GM19324 (cell line): ENCODE measurements at regions not wholly inside any gene's neighbourhood (a gene's known extent, or its start where the extent isn't known, plus 50 kb on each side); places are given as distances from the start of the nearest gene placed in this dataset.

Experiments used
- ATAC-seq: cut with Tn5 transposase; IDR thresholded peaks from one replicate; pipeline ENCODE4 v1.9.1; 2021; ENCODE audit warnings: mild to moderate bottlenecking, moderate library complexity; ENCODE audit not compliant: unreplicated experiment, low FRiP score

GRCh38 chr5:74149395-74149794 is 491.1 kb downstream of the ENC1 start:
- ATAC-seq = no peak

DNA sequence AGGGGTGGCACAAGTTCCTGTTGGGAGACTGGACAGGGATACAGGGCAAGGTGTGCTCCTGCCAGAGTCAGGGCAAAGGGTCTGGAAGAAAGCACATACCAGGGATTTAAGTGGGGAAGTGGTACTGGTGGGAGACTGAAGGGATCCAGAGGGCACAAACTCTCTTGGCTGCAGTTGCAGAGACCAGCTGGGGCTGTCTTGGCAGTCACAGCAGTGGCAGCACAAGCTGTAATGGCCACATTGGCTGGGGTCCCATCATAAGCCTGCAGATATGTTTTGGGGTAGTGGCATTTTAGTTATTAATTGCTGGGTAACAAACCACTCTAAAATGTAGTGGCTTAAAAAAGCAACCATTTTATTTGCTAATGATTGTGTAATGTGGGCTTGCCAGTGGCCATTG is 492.2 kb downstream of the ENC1 start:
- no peak for ATAC-seq

DNA sequence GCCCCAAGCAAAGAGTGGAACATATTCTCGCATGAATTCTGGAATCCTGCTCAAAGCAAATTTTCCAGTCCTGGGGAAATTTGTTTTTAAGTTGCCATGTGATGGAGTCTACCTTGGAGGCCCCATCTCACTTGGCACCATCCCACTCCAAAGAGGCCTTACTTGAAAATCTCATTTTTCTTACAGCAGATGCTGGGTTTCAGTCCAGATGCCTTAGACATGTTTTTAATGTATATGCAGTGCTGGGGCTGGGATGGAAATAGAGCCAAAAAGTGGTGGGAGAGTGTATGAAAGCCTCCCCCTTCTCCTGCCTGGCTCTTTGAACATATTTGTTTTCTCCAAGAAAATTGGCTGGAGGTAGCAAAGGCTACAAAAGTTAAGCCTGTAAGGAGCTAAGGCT is 493.7 kb downstream of the ENC1 start:
- ATAC-seq = no peak

DNA sequence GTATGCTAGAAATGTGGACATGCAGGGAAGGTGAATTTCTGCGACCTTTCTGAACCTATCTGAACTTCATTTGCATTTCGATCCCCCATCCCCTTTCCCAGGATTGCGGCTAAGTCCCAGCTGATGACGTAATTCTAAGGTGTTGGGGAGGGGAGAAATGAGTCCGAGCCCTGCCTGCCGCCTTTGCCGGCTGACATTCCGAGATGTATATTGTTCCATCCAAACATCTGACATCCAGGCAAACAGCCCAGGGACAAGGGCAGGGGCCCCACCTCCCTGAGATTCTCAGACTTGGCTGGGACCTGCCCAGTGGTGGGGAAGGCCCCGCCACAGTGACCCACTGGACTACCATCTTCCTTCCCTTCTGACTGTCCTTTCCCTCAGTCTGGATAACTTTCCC is 494.6 kb downstream of the ENC1 start:
- ATAC-seq = no peak

GRCh38 chr5:74143721-74144330 is 496.7 kb downstream of the ENC1 start:
- no peak for ATAC-seq

DNA sequence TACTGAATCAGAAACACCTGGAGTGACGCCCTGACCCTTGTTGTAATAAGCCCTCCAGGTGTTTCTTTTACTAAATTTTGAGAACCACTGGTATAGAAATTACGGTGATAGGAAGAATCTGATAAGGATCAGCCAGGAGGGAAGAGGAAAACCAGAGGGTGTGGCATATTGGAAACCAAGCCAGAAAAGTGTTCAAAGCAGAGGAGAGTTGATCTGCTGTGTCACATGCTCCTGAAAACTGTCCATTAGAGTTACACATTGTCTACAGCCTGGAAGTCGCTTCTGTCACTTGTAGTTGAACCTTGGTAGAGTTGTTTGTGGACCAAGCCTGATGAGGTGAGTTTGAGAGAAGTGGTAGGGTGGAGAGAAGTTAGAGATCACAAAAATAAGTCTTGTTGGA is 497.4 kb downstream of the ENC1 start:
- no peak for ATAC-seq

DNA sequence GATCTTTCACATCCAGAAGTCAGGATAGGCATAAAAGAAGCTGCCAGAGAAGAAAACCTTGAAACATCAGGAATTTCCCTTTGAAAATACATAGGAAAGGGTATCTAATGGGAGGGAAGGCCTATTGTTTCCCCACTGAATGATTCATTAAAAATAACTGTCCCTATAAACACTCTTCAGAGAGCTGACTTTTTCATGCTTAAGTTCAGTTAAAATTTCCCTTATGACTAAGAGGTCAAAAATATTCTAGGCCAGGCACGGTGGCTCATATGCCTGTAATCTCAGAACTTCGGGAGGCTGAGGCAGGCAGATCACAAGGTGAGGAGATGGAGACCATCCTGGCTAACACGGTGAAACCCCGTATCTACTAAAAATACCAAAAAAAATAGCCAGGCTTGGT is 499.5 kb downstream of the ENC1 start:
- ATAC-seq = no peak

GRCh38 chr5:74140409-74140808 is 500.1 kb downstream of the ENC1 start:
- ATAC-seq = no peak

- ATAC-seq = no peak
Observed at GRCh38 chr5:74139589-74139988, 500.9 kb downstream of the ENC1 start.

DNA sequence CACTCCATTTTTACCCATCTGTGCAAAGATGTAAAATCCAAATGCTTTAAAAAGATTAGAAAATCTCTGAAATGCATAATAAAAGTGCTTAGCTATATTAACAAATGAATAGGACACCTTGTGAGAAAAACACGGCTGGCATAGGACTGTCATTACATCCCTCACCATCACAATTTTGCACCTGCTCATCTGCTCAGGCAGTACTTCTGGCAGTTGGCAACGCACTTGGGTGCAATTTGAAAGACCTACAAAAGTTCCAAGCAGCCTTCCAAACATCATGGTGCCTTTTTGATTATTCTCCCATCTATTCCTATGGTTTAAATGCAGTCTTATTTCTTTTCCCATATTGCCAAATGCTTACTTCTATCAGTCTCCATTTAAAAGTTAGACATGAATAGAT is 501.8 kb downstream of the ENC1 start:
- ATAC-seq = no peak

- ATAC-seq = no peak
Observed at GRCh38 chr5:74136276-74136825, 504.2 kb downstream of the ENC1 start.

DNA sequence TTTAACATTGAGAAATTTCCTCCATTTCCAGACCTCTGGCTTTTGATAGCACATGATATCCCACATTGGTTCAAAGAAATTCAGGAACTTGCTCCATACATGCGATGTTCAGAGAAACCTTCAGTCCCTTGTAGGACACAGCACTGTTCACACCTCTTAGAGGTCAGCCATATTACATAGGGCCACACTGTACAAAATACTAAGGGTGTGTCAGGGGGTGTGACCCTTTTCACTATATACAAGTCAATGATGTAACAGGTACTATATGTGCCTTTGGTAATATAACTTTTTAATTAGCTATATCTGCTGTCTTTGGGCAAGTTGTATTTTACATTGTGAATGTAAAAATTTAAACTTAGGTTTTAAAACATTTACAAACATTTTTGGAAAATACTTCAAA is 505.5 kb downstream of the ENC1 start:
- ATAC-seq = no peak

DNA sequence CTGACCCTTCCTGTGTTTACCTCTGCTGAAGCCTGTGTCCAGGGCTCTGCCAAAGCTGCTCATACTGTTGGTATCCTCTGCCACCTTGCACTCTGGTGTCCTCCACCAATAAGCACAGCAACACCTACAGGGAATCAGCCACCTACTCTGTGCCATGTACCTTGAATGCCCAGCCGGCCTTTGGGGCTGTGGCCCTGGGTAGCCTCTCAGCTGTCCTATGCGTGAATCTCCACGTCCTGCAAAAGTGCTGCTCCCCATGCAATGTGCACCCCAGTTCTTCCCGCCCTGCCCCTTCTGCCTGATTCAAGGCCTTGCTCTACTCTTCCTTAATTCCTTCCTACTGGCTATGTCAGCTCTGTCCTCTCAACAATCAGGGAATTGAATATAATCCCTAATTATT is 506.5 kb downstream of the ARHGEF28 start:
- no peak for ATAC-seq

DNA sequence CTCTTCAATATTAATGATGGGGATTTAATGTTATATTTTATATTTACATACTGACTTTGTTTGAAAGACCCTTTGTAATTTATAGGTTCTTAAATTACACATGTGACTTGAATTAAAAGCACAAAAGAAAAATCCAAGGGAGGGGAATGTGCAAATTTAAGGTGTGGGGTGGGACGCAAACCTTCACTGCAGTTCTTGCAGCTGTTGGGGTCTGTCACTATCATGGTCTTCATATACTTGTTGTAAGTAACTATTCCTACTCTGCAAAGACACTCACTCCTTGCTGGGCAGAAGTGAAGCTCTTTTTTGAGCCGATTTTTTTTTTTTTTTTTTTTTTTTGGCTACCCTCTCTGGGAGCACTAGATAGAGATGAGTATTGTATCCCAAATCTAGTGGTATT is 505.3 kb downstream of the ARHGEF28 start:
- ATAC-seq = no peak

DNA sequence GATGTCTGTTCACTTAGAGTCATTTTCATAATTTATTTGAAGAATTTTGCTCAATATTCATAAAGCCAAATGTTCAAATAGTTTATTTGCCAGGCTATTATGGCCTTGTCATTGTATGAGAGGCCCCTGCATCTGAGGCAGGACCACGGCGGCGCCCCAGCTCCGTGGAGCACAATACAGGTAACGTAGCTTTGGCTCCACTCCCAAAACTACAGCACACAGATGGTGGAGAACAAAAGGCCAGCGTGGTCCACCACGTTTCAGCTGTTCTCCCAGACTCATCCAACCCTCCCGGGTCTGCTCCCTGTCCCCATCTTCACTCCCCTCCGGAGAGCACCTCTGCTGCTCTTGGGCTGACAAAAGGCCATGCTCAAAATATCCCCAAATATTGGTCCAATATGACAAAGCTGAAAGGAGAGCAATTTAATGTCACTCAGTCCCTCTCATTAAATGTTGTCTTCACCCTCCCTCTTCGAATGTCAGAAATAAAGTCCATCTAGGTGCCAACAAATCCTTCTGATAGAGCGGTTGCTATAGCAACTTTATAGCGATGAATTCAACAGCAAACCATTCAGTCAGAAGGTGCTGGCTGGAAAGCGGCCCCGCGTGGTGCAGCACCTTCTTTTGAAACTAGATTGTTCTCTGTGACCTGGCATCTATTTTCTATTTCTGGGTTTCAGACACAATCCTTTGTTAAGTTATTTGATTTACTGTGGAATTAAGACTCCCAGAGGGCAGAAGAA is 504.3 kb downstream of the ARHGEF28 start:
- ATAC-seq = no peak

- ATAC-seq = no peak
Observed at GRCh38 chr5:74127381-74128320, 501.7 kb downstream of the ARHGEF28 start.

- no peak for ATAC-seq
Observed at GRCh38 chr5:74126294-74126693, 500.3 kb downstream of the ARHGEF28 start.

DNA sequence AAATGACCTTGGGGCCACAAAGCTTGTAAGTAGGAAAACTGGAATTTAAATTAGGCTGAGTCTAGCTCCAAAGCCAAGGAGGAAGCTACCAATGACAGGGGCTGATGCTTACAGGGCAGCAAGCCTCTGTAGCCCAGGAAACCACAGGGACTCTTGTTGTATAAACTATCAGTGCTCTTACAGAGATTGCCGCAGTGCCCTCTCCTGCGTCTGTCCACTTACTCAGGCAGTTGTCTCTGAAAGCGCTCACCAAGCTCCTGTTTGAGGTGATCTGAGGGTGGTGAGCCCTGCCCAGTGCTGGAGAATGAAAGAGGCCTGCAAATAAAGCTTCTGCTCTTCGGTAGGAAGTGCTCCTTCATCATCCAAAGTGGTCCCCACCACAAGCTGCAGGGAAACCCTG is 498.8 kb downstream of the ARHGEF28 start:
- no peak for ATAC-seq

DNA sequence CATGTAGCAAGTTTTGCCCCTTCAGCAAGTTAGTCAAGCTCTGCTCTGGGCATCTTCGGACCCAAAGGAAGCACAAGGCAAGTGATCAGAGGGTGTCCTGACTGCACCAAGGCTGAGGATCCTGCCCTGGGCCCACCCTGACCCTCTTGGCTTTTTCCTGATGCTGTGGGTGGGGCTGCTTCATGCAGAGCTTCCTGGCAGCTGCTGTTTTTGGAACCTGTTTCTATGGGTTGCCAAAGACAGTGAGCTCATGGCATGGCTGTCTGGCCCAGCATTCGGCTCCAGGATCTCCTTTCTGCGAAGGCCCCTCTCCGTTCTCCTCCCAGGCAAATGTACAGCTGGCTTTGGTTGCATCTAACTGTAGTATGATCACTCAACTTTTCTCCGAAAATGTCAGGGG is 497.9 kb downstream of the ARHGEF28 start:
- no peak for ATAC-seq

GRCh38 chr5:74122979-74123590 is 497.1 kb downstream of the ARHGEF28 start:
- no peak for ATAC-seq

GRCh38 chr5:74122175-74122574 is 496.2 kb downstream of the ARHGEF28 start:
- ATAC-seq = no peak
